ENCODE measurements at regions not wholly inside any gene's neighbourhood (a gene's known extent, or its start where the extent isn't known, plus 50 kb on each side); places are given as distances from the start of the nearest gene placed in this dataset.
"Not testable (repeated sequence)": the region's sequence is repeated elsewhere in the genome, so short reads cannot be mapped to it uniquely, and the experiment has no call there.

DNA sequence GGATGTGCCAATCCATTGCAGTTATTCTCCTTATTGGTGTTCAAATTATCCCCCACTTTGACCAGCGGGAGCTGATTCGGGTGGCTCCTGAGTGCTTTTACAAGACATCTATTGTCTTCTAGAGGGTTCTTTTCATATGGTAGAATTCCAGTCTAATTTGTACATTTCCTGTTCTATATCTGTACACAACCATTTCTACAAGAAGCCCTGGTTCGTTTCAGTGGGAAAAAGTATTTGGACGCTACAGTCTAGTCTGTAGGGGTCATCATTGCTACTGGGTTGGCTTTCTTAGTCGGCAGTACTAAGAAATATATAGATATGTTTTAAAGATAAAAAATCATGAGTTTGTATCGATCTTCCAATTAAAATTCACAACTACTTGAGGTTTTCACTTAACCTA, 262.6 kb downstream of the MAP2K6 start:
- H3K27ac ChIP-seq (ENCODE audit: low read length), result no peak overlapping the region
- H3K27me3 ChIP-seq (ENCODE audit: insufficient read depth, low read length), result no peaks in the 10 kb centered on the region
- no peaks in the 10 kb centered on the region for H3K36me3 ChIP-seq (ENCODE audit: insufficient read depth, low read depth, low read length)
- no peaks in the 10 kb centered on the region for H3K4me1 ChIP-seq (ENCODE audit: insufficient read depth, low read length)
- H3K9me3 ChIP-seq (ENCODE audit: insufficient read depth, low read depth, low read length), result no peaks in the 10 kb centered on the region
- H3K4me3 ChIP-seq (ENCODE audit: low read length), result no peak overlapping the region
- no peak overlapping the region for H3K9ac ChIP-seq (ENCODE audit: low read depth, low read length)

DNA sequence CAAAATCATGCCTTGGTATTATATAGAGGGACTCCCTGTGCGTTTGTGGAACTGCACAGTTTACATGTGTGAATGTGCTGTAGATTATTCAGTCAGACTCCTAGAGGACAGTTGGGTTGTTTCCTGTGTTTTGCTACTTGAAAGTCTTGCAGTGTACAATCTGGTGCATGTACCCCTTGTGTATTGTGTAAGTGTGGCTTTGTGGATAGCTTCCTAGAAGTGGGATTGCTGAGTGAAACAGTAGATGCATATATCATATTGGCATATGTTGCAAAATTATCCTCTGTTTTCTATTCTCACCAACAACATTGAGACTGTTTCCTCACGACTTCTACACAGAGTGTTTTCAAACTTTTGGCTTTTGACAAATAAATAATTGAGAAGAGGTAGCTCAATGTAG, 263.7 kb downstream of the MAP2K6 start:
- no peak overlapping the region for H3K9ac ChIP-seq (ENCODE audit: low read depth, low read length)
- H3K4me3 ChIP-seq (ENCODE audit: low read length), result no peak overlapping the region
- H3K27me3 ChIP-seq (ENCODE audit: insufficient read depth, low read length), result no peaks in the 10 kb centered on the region
- H3K9me3 ChIP-seq (ENCODE audit: insufficient read depth, low read depth, low read length), result no peaks in the 10 kb centered on the region
- no peaks in the 10 kb centered on the region for H3K36me3 ChIP-seq (ENCODE audit: insufficient read depth, low read depth, low read length)
- H3K27ac ChIP-seq (ENCODE audit: low read length), result no peak overlapping the region
- no peaks in the 10 kb centered on the region for H3K4me1 ChIP-seq (ENCODE audit: insufficient read depth, low read length)

DNA sequence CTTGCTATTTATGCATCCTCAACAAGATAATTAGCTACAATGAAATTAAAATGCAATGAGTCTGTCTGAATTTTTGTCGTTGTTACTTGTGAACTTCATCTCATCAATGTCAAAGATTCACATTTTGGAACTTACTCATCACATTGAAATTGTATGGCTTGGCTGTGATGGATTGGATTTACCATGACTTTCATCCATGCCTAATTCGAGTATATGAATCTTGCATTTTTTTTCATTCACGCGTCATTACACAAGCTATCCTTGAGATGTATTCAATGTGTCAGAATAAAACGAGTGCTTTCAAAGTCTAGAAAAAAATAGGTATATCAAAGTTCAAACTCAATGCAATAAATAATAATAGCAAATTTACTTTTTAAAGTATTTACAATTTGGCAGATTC, 265.3 kb downstream of the MAP2K6 start:
- Histone ChIP-seq H3K36me3 (ENCODE audit: insufficient read depth, low read depth, low read length) (no peaks in the 10 kb centered on the region), H3K27ac (ENCODE audit: low read length) (no peak overlapping the region), H3K4me1 (ENCODE audit: insufficient read depth, low read length) (no peaks in the 10 kb centered on the region), H3K27me3 (ENCODE audit: insufficient read depth, low read length) (no peaks in the 10 kb centered on the region), H3K9me3 (ENCODE audit: insufficient read depth, low read depth, low read length) (no peaks in the 10 kb centered on the region), H3K4me3 (ENCODE audit: low read length) (no peak overlapping the region), H3K9ac (ENCODE audit: low read depth, low read length) (no peak overlapping the region)

DNA sequence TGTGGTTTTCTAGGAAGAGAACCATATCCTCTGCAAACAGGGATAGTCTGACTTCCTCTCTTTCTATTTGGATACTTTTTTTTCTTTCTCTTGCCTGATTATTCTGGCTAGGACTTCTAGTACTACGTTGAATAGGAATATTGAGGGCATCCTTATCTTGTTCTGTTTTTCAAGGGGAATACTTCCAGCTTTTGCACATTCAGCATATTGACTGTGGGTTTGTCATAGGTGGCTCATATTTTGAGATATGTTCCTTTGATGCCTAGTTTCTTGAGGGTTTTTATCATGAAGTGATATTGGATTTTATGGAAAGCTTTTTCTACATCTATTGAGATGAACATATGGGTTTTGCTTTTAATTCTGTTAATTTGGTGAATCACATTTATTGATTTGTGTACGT, 269.8 kb downstream of the MAP2K6 start:
- Histone ChIP-seq H3K9ac (ENCODE audit: low read depth, low read length) (no peak overlapping the region), H3K9me3 (ENCODE audit: insufficient read depth, low read depth, low read length) (no peaks in the 10 kb centered on the region), H3K27me3 (ENCODE audit: insufficient read depth, low read length) (no peaks in the 10 kb centered on the region), H3K27ac (ENCODE audit: low read length) (no peak overlapping the region), H3K4me3 (ENCODE audit: low read length) (no peak overlapping the region), H3K36me3 (ENCODE audit: insufficient read depth, low read depth, low read length) (no peaks in the 10 kb centered on the region), H3K4me1 (ENCODE audit: insufficient read depth, low read length) (no peaks in the 10 kb centered on the region)

DNA sequence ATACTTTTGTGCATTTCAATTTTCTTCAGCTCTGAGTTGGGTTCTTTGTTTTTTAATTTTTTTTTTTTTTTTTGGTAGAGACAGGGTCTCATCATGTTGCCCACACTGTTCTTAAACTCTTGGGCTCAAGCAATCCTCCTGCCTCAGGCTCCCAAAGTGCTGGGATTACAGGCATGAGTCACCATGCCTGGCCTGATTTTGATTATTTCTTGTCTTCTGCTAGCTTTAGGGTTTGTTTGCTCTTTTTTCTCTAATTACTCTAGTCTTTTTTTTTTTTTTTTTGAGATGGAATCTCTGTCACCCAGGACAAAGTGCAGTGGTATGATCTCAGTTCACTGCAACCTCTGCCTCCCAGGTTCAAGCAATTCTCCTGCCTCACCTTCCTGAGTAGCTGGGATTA, 270.7 kb downstream of the MAP2K6 start:
- H3K4me3 ChIP-seq (ENCODE audit: low read length); H3K27ac ChIP-seq (ENCODE audit: low read length); H3K9ac ChIP-seq (ENCODE audit: low read depth, low read length); H3K27me3 ChIP-seq (ENCODE audit: insufficient read depth, low read length); H3K4me1 ChIP-seq (ENCODE audit: insufficient read depth, low read length); H3K9me3 ChIP-seq (ENCODE audit: insufficient read depth, low read depth, low read length); H3K36me3 ChIP-seq (ENCODE audit: insufficient read depth, low read depth, low read length): not testable (repeated sequence)

DNA sequence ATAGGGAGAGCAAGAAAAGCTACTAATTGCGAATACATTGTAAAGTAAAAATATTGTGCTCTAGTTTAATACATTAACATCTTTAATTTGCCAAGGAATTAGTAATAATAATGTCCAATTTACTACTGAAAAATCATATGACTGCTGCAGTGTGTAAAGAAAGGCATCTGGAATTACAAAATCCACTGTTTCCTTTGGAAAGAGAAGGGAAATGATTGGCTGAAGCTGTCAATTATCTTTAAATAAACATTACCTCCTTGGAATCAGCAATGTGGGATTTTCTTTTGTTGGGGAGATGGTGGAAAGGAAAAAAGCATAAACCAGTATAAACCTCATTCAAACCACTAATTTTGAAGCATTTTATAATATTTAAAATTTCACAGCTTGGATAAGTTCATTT, 276.0 kb downstream of the MAP2K6 start:
- no peaks in the 10 kb centered on the region for H3K9me3 ChIP-seq (ENCODE audit: insufficient read depth, low read depth, low read length)
- H3K4me3 ChIP-seq (ENCODE audit: low read length), result no peak overlapping the region
- no peak overlapping the region for H3K27ac ChIP-seq (ENCODE audit: low read length)
- H3K9ac ChIP-seq (ENCODE audit: low read depth, low read length), result no peak overlapping the region
- H3K36me3 ChIP-seq (ENCODE audit: insufficient read depth, low read depth, low read length), result no peaks in the 10 kb centered on the region
- no peaks in the 10 kb centered on the region for H3K4me1 ChIP-seq (ENCODE audit: insufficient read depth, low read length)
- no peaks in the 10 kb centered on the region for H3K27me3 ChIP-seq (ENCODE audit: insufficient read depth, low read length)

DNA sequence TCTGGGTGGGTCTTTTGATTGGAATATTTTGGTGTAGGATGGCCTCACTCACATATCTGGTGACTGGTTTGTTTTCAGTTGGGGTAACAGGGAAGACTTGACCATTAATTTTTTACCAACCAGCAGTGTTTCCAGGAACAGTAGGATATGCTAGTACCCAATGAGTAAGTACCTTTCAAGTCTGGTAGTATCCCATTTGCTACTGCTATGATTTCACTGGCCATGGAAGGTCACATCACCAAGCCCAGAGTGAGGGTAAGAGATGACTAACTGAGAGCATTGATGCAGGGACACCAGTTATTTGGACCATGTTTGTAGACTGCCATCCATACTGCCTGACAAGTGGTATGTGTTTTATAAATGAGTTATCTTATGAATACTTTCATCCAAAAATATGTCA, 277.7 kb downstream of the MAP2K6 start:
- Histone ChIP-seq H3K27me3 (ENCODE audit: insufficient read depth, low read length) (no peaks in the 10 kb centered on the region), H3K9me3 (ENCODE audit: insufficient read depth, low read depth, low read length) (peaks cover 7% of the 10 kb centered on the region)

DNA sequence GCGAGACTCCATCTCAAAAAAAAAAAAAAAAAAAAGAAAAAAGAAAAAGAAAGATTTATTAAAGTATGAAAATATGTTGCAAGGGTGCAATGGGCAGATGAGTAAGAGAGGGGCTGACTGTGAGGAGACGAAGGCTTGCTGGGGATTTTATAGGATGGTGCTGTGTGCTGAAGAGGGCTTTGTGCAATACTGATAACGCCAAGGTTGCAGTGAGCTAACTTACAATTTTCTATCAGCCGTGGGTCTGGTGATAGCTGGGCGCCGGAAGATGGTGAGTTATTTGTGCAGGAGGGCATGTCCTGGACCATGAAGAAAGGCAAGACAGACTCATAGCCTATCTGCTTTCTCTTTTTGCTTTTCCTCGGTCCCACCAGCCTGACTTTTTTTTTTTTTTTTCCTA, 281.1 kb downstream of the MAP2K6 start:
- no peak overlapping the region for H3K27ac ChIP-seq (ENCODE audit: low read length)
- H3K4me3 ChIP-seq (ENCODE audit: low read length), result no peak overlapping the region
- H3K9me3 ChIP-seq (ENCODE audit: insufficient read depth, low read depth, low read length), result peaks cover 37% of the 10 kb centered on the region
- H3K36me3 ChIP-seq (ENCODE audit: insufficient read depth, low read depth, low read length), result no peaks in the 10 kb centered on the region
- H3K4me1 ChIP-seq (ENCODE audit: insufficient read depth, low read length), result no peaks in the 10 kb centered on the region
- H3K9ac ChIP-seq (ENCODE audit: low read depth, low read length), result no peak overlapping the region
- H3K27me3 ChIP-seq (ENCODE audit: insufficient read depth, low read length), result no peaks in the 10 kb centered on the region

More for the DNA sequence above, 277.7 kb downstream of the MAP2K6 start:
- Histone ChIP-seq H3K4me1 (ENCODE audit: insufficient read depth, low read length) (no peaks in the 10 kb centered on the region), H3K36me3 (ENCODE audit: insufficient read depth, low read depth, low read length) (no peaks in the 10 kb centered on the region), H3K27ac (ENCODE audit: low read length) (no peak overlapping the region), H3K9ac (ENCODE audit: low read depth, low read length) (no peak overlapping the region), H3K4me3 (ENCODE audit: low read length) (no peak overlapping the region)

DNA sequence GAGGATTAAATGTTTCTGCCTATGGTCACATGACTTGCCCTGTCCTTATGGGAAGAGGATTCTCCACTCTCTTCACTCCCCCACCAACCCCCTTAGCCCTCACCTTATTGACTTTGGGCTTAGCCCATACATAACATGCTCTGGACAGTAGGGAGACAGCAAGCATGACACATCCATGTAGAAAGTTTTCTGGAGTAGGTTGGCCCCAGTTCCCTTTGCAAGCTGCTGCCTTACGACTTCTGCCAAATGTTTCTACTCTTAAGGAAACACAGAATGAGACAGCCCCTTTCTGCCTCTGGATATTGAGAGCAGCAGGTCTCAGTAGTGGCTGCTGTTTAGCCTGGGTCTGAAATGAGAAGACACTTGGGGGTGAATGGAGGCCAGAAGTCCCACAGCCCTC, 282.2 kb downstream of the MAP2K6 start:
- H3K27me3 ChIP-seq (ENCODE audit: insufficient read depth, low read length), result no peaks in the 10 kb centered on the region
- H3K4me3 ChIP-seq (ENCODE audit: low read length), result no peak overlapping the region
- H3K27ac ChIP-seq (ENCODE audit: low read length), result no peak overlapping the region
- no peaks in the 10 kb centered on the region for H3K36me3 ChIP-seq (ENCODE audit: insufficient read depth, low read depth, low read length)
- no peak overlapping the region for H3K9ac ChIP-seq (ENCODE audit: low read depth, low read length)
- H3K9me3 ChIP-seq (ENCODE audit: insufficient read depth, low read depth, low read length), result peaks cover 40% of the 10 kb centered on the region
- no peaks in the 10 kb centered on the region for H3K4me1 ChIP-seq (ENCODE audit: insufficient read depth, low read length)

DNA sequence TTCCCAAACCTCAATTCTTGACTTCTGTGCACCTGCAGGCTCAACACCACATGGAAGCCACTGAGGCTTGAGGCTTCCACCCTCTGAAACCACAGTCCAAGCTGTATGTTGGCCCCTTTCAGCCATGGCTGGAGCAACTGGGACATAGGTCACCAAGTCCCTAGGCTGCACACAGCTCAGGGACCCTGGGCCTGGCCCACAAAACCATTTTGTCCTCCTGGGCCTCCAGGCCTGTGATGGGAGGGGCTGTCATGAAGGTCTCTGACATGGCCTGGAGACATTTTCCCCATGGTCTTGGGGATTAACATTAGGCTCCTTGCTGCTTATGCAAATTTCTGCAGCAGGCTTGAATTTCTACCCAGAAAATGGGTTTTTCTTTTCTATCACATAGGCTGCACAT, 283.9 kb downstream of the MAP2K6 start:
- not testable (repeated sequence) for H3K9ac ChIP-seq (ENCODE audit: low read depth, low read length); H3K4me3 ChIP-seq (ENCODE audit: low read length); H3K36me3 ChIP-seq (ENCODE audit: insufficient read depth, low read depth, low read length); H3K27me3 ChIP-seq (ENCODE audit: insufficient read depth, low read length); H3K27ac ChIP-seq (ENCODE audit: low read length); H3K4me1 ChIP-seq (ENCODE audit: insufficient read depth, low read length)
- peaks cover 40% of the 10 kb centered on the region for H3K9me3 ChIP-seq (ENCODE audit: insufficient read depth, low read depth, low read length)

DNA sequence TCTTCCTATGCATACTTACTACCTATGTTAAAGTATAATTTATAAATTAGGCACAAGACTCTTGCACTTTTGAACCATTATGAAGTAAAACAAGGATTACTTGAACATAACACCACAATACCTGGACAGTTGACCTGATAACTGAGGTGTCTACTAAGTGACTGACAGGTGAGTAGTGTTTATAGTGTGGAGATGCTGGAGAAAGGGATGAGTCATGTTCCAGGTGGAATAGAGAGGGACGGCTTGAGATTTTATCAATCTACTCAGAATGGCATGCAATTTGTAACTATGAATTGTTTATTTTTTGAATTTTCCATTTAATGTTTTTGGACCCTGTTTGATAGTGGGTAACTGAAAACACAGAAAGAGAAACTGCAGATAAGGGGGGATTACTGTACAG, 287.6 kb downstream of the MAP2K6 start:
- peaks cover 34% of the 10 kb centered on the region for H3K9me3 ChIP-seq (ENCODE audit: insufficient read depth, low read depth, low read length)
- H3K4me3 ChIP-seq (ENCODE audit: low read length), result no peak overlapping the region
- H3K27ac ChIP-seq (ENCODE audit: low read length), result no peak overlapping the region
- no peaks in the 10 kb centered on the region for H3K27me3 ChIP-seq (ENCODE audit: insufficient read depth, low read length)
- no peaks in the 10 kb centered on the region for H3K4me1 ChIP-seq (ENCODE audit: insufficient read depth, low read length)
- H3K36me3 ChIP-seq (ENCODE audit: insufficient read depth, low read depth, low read length), result no peaks in the 10 kb centered on the region
- H3K9ac ChIP-seq (ENCODE audit: low read depth, low read length), result no peak overlapping the region

DNA sequence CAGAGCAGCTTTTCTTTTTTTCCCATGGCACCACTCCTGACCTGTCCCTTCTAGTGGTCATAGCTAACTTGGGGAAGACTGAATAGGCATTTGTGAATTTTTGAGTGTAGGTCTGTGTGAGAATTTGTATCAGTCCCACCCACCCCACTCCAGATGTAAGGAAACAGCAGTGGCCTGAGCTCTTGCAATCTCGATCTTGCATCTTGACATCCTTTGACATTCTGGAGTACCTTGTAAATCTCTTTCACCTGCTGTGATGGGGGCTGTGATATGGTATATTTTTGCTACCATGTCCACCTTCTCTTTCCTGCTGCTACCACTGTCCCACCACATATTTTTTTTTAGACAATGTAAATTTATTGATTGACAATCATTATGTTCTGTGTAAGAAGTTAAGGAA, 289.3 kb downstream of the MAP2K6 start:
- Histone ChIP-seq H3K4me3 (ENCODE audit: low read length) (no peak overlapping the region), H3K9ac (ENCODE audit: low read depth, low read length) (no peak overlapping the region), H3K4me1 (ENCODE audit: insufficient read depth, low read length) (no peaks in the 10 kb centered on the region), H3K9me3 (ENCODE audit: insufficient read depth, low read depth, low read length) (peaks cover 21% of the 10 kb centered on the region), H3K36me3 (ENCODE audit: insufficient read depth, low read depth, low read length) (no peaks in the 10 kb centered on the region), H3K27ac (ENCODE audit: low read length) (no peak overlapping the region), H3K27me3 (ENCODE audit: insufficient read depth, low read length) (no peaks in the 10 kb centered on the region)

DNA sequence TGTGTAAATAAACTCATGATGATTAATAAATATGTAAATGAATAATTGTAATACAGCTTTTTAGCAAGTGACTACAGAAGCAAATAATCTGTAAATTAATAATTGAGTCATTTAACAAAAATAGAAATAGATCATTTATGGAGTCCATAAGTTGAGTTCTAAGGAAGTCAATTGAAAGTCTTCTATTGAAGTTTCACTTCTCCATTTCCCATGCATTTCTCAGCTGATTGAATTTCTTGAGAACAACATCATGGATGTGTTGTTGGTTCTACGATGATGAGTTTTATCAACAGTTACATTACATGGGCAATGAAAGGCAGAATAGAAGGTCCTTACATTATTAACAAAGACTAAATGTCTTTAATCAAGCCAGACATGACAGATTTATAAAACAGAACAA, 290.4 kb downstream of the MAP2K6 start:
- Histone ChIP-seq H3K4me3 (ENCODE audit: low read length) (no peak overlapping the region), H3K4me1 (ENCODE audit: insufficient read depth, low read length) (no peaks in the 10 kb centered on the region), H3K27me3 (ENCODE audit: insufficient read depth, low read length) (no peaks in the 10 kb centered on the region), H3K27ac (ENCODE audit: low read length) (no peak overlapping the region), H3K9ac (ENCODE audit: low read depth, low read length) (no peak overlapping the region), H3K36me3 (ENCODE audit: insufficient read depth, low read depth, low read length) (no peaks in the 10 kb centered on the region), H3K9me3 (ENCODE audit: insufficient read depth, low read depth, low read length) (peaks cover 9% of the 10 kb centered on the region)
